ENCODE measurements at regions not wholly inside any gene's neighbourhood (a gene's known extent, or its start where the extent isn't known, plus 50 kb on each side); places are given as distances from the start of the nearest gene placed in this dataset.

- no peak overlapping the region for H3K4me3 Mint-ChIP-seq
- ATAC-seq (no peak), DNase-seq (no peak)
- no peaks in the 10 kb centered on the region for H3K9me3 Mint-ChIP-seq
- no peaks in the 10 kb centered on the region for H3K27me3 Mint-ChIP-seq (ENCODE audit: low read depth)
- H3K36me3 Mint-ChIP-seq (ENCODE audit: insufficient read depth): peaks cover 11% of the 10 kb centered on the region
- peaks cover 16% of the 10 kb centered on the region for H3K4me1 Mint-ChIP-seq (ENCODE audit: low read depth)
Measured at GRCh38 chr1:198879711-198880306, 241.0 kb downstream of the PTPRC start.

GRCh38 chr1:198880397-198880796 lies 241.6 kb downstream of the PTPRC start:
- Mint-ChIP-seq H3K9me3 (no peaks in the 10 kb centered on the region), H3K27me3 (ENCODE audit: low read depth) (no peaks in the 10 kb centered on the region), H3K36me3 (ENCODE audit: insufficient read depth) (peaks cover 11% of the 10 kb centered on the region), H3K4me1 (ENCODE audit: low read depth) (peaks cover 16% of the 10 kb centered on the region), H3K4me3 (no peak overlapping the region)
- DNase-seq (no peak), ATAC-seq (no peak)

GRCh38 chr1:198880818-198881597 lies 242.2 kb downstream of the PTPRC start:
- Mint-ChIP-seq H3K27me3 (ENCODE audit: low read depth) (no peaks in the 10 kb centered on the region), H3K4me3 (no peak overlapping the region), H3K9me3 (no peaks in the 10 kb centered on the region), H3K4me1 (ENCODE audit: low read depth) (peaks cover 16% of the 10 kb centered on the region), H3K36me3 (ENCODE audit: insufficient read depth) (peaks cover 11% of the 10 kb centered on the region)
- DNase-seq (no peak), ATAC-seq (peak; percentile 89 to 93)

- DNase-seq: no peak
- no peak overlapping the region for H3K4me3 Mint-ChIP-seq
- H3K27me3 Mint-ChIP-seq (ENCODE audit: low read depth): no peaks in the 10 kb centered on the region
- H3K36me3 Mint-ChIP-seq (ENCODE audit: insufficient read depth): peaks cover 11% of the 10 kb centered on the region
- peak; percentile 54 to 56 for ATAC-seq
- H3K9me3 Mint-ChIP-seq: no peaks in the 10 kb centered on the region
- H3K4me1 Mint-ChIP-seq (ENCODE audit: low read depth): peaks cover 16% of the 10 kb centered on the region
Measured at GRCh38 chr1:198883184-198883583, 244.3 kb downstream of the PTPRC start.

GRCh38 chr1:198887866-198888265 lies 249.0 kb downstream of the PTPRC start:
- H3K4me3 Mint-ChIP-seq: no peak overlapping the region
- H3K9me3 Mint-ChIP-seq: no peaks in the 10 kb centered on the region
- ATAC-seq (no peak), DNase-seq (no peak)
- no peaks in the 10 kb centered on the region for H3K4me1 Mint-ChIP-seq (ENCODE audit: low read depth)
- H3K36me3 Mint-ChIP-seq (ENCODE audit: insufficient read depth): no peaks in the 10 kb centered on the region
- no peaks in the 10 kb centered on the region for H3K27me3 Mint-ChIP-seq (ENCODE audit: low read depth)

GRCh38 chr1:198888379-198888943 lies 249.6 kb downstream of the PTPRC start:
- H3K4me3 Mint-ChIP-seq: no peak overlapping the region
- no peaks in the 10 kb centered on the region for H3K27me3 Mint-ChIP-seq (ENCODE audit: low read depth)
- DNase-seq: no peak
- H3K9me3 Mint-ChIP-seq: no peaks in the 10 kb centered on the region
- ATAC-seq: no peak
- no peaks in the 10 kb centered on the region for H3K36me3 Mint-ChIP-seq (ENCODE audit: insufficient read depth)
- H3K4me1 Mint-ChIP-seq (ENCODE audit: low read depth): no peaks in the 10 kb centered on the region

- no peak overlapping the region for H3K4me3 Mint-ChIP-seq
- no peaks in the 10 kb centered on the region for H3K27me3 Mint-ChIP-seq (ENCODE audit: low read depth)
- no peaks in the 10 kb centered on the region for H3K4me1 Mint-ChIP-seq (ENCODE audit: low read depth)
- no peak for ATAC-seq
- H3K36me3 Mint-ChIP-seq (ENCODE audit: insufficient read depth): no peaks in the 10 kb centered on the region
- no peak for DNase-seq
- H3K9me3 Mint-ChIP-seq: no peaks in the 10 kb centered on the region
Measured at GRCh38 chr1:198889101-198889500, 250.3 kb downstream of the PTPRC start.

GRCh38 chr1:198889749-198890148 lies 250.9 kb downstream of the PTPRC start:
- no peak overlapping the region for H3K4me3 Mint-ChIP-seq
- no peaks in the 10 kb centered on the region for H3K36me3 Mint-ChIP-seq (ENCODE audit: insufficient read depth)
- no peaks in the 10 kb centered on the region for H3K9me3 Mint-ChIP-seq
- ATAC-seq (no peak), DNase-seq (no peak)
- H3K4me1 Mint-ChIP-seq (ENCODE audit: low read depth): no peaks in the 10 kb centered on the region
- no peaks in the 10 kb centered on the region for H3K27me3 Mint-ChIP-seq (ENCODE audit: low read depth)

- Mint-ChIP-seq H3K4me1 (ENCODE audit: low read depth) (no peaks in the 10 kb centered on the region), H3K36me3 (ENCODE audit: insufficient read depth) (no peaks in the 10 kb centered on the region), H3K9me3 (no peaks in the 10 kb centered on the region), H3K4me3 (no peak overlapping the region), H3K27me3 (ENCODE audit: low read depth) (no peaks in the 10 kb centered on the region)
- ATAC-seq (no peak), DNase-seq (no peak)
Measured at GRCh38 chr1:198890214-198890930, 251.5 kb downstream of the PTPRC start.

GRCh38 chr1:198892065-198892464 lies 253.2 kb downstream of the PTPRC start:
- H3K4me3 Mint-ChIP-seq: no peak overlapping the region
- no peak for ATAC-seq
- peaks cover 2% of the 10 kb centered on the region for H3K36me3 Mint-ChIP-seq (ENCODE audit: insufficient read depth)

GRCh38 chr1:198893141-198893540 lies 254.3 kb downstream of the PTPRC start:
- H3K4me1 Mint-ChIP-seq (ENCODE audit: low read depth): no peaks in the 10 kb centered on the region
- no peak overlapping the region for H3K4me3 Mint-ChIP-seq
- DNase-seq: no peak
- ATAC-seq: no peak
- H3K27me3 Mint-ChIP-seq (ENCODE audit: low read depth): no peaks in the 10 kb centered on the region
- H3K9me3 Mint-ChIP-seq: no peaks in the 10 kb centered on the region
- peaks cover 2% of the 10 kb centered on the region for H3K36me3 Mint-ChIP-seq (ENCODE audit: insufficient read depth)

More at GRCh38 chr1:198892065-198892464, 253.2 kb downstream of the PTPRC start:
- no peaks in the 10 kb centered on the region for H3K9me3 Mint-ChIP-seq
- DNase-seq: no peak
- no peaks in the 10 kb centered on the region for H3K4me1 Mint-ChIP-seq (ENCODE audit: low read depth)
- no peaks in the 10 kb centered on the region for H3K27me3 Mint-ChIP-seq (ENCODE audit: low read depth)

GRCh38 chr1:198893763-198894444 lies 255.1 kb downstream of the PTPRC start:
- no peaks in the 10 kb centered on the region for H3K9me3 Mint-ChIP-seq
- peaks cover 2% of the 10 kb centered on the region for H3K36me3 Mint-ChIP-seq (ENCODE audit: insufficient read depth)
- no peak for ATAC-seq
- H3K4me1 Mint-ChIP-seq (ENCODE audit: low read depth): no peaks in the 10 kb centered on the region
- DNase-seq: no peak
- no peaks in the 10 kb centered on the region for H3K27me3 Mint-ChIP-seq (ENCODE audit: low read depth)
- no peak overlapping the region for H3K4me3 Mint-ChIP-seq

GRCh38 chr1:198901266-198901665 lies 262.4 kb downstream of the PTPRC start:
- Mint-ChIP-seq H3K27me3 (ENCODE audit: low read depth) (no peaks in the 10 kb centered on the region), H3K9me3 (no peaks in the 10 kb centered on the region), H3K36me3 (ENCODE audit: insufficient read depth) (peaks cover 7% of the 10 kb centered on the region), H3K4me1 (ENCODE audit: low read depth) (peaks cover 10% of the 10 kb centered on the region), H3K4me3 (no peak overlapping the region)
- DNase-seq: no peak
- ATAC-seq: no peak

- Mint-ChIP-seq H3K9me3 (no peaks in the 10 kb centered on the region), H3K4me3 (no peak overlapping the region), H3K36me3 (ENCODE audit: insufficient read depth) (peaks cover 7% of the 10 kb centered on the region), H3K27me3 (ENCODE audit: low read depth) (no peaks in the 10 kb centered on the region), H3K4me1 (ENCODE audit: low read depth) (peaks cover 23% of the 10 kb centered on the region)
- DNase-seq (no peak), ATAC-seq (no peak)
Measured at GRCh38 chr1:198902655-198903054, 263.8 kb downstream of the PTPRC start.
